ENCODE measurements at regions not wholly inside any gene's neighbourhood (a gene's known extent, or its start where the extent isn't known, plus 50 kb on each side); places are given as distances from the start of the nearest gene placed in this dataset.
"Not testable (repeated sequence)": the region's sequence is repeated elsewhere in the genome, so short reads cannot be mapped to it uniquely, and the experiment has no call there.

- no peaks in the 10 kb centered on the region; a peak in 1 of 5 replicates for H3K4me1 ChIP-seq (replicated peaks in 1 of 2; ENCODE audit: control insufficient read depth in 2 of 2, insufficient read depth in 2 of 2, low read length in 2 of 2)
- TF ChIP-seq, protein P1, sequence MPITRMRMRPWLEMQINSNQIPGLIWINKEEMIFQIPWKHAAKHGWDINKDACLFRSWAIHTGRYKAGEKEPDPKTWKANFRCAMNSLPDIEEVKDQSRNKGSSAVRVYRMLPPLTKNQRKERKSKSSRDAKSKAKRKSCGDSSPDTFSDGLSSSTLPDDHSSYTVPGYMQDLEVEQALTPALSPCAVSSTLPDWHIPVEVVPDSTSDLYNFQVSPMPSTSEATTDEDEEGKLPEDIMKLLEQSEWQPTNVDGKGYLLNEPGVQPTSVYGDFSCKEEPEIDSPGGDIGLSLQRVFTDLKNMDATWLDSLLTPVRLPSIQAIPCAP (CRISPR knock-in tag; IDR thresholded peaks at IDR 0.05; ENCODE audit: borderline replicate concordance), result no peak
- no peak for ATAC-seq
- 16% methylated on average over 4 of the region's 4 CpGs for WGBS (ENCODE audit: insufficient coverage, low coverage, missing lambda C conversion rate)
- H3K4me3 ChIP-seq, result no peak overlapping the region
- intact Hi-C loops (cut with micrococcal nuclease) (no loop called here), in situ Hi-C loops (cut with MboI) (no loop called here)
- BruUV-seq (replicated peaks), result no TSS peak
- CTCF ChIA-PET (ENCODE audit: low intra/inter-chr PET ratio), result no interaction called here
- H3K9me3 ChIP-seq (replicated peaks; ENCODE audit: control insufficient read depth, insufficient read depth, low read depth, low read length), result no peaks in the 10 kb centered on the region
- H2AFZ ChIP-seq (ENCODE audit: low read depth, low read length), result no peak overlapping the region
- H3K4me2 ChIP-seq (ENCODE audit: insufficient read depth, low read length), result no peak overlapping the region
- no peak for FAIRE-seq
- POLR2A ChIA-PET, result interaction anchor here (1.3 kb wide), 1 partner anchor 52 kb away, joined by 4 read pairs; the partner anchor contains the start of genes GTF3C1 and KATNIP
- no peaks in the 10 kb centered on the region for H3K27me3 ChIP-seq (ENCODE audit: control insufficient read depth in 2 of 2, insufficient read depth in 2 of 2, low read length in 2 of 2)
- H3K79me2 ChIP-seq (ENCODE audit: control insufficient read depth, insufficient read depth, low read length), result no peaks in the 10 kb centered on the region
- peak overlapping the region in 1 of 2 experiments; percentile 17; a peak in 1 of 4 replicates for H3K9ac ChIP-seq (ENCODE audit: insufficient read depth in 1 of 2, low read depth in 2 of 2, low read length in 2 of 2)
- H3K27ac ChIP-seq (ENCODE audit: extremely low read depth, low read depth, low read length), result no peak overlapping the region
- no peak for DNase-seq (ENCODE audit: extremely low read depth in 1 of 4, low spot score in 3 of 4)
- H3K36me3 ChIP-seq (ENCODE audit: control insufficient read depth, insufficient read depth, low read length), result no peaks in the 10 kb centered on the region
- no peaks in the 10 kb centered on the region for H3K9me1 ChIP-seq (ENCODE audit: control insufficient read depth, insufficient read depth, low read length)
- no peaks in the 10 kb centered on the region for H4K20me1 ChIP-seq (replicated peaks; ENCODE audit: control insufficient read depth, insufficient read depth, low read length)
Measured at GRCh38 chr16:27602103-27602502, 52.2 kb downstream of the KATNIP start.

DNA sequence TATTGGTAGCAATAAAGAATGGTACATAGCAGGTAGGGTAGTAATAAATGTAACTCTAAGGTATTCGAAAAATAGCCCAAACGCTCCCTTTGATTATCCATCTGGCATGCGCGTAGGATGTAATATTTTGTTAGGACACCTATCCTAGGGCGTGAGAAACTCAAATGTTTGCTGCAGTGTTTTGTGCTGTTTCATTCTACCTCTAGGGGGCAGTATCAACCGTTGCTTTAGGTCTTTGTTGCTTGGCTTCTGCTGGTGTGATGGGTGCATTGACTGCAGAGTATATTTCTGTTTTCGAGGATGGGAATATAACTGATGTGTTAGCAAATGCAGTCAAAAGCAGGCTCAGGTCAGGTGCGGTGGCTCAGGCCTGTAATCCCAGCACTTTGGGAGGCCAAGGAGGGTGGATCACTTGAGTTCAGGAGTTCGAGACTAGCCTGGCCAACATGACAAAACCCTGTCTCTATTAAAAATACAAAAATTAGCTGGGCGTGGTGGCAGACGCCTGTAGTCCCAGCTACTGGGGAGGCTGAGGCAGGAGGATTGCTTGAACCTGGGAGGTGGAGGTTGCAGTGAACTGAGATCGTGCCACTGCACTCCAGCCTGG lies 55.7 kb downstream of the KATNIP start:
- FAIRE-seq (peak; percentile 91), DNase-seq (ENCODE audit: extremely low read depth in 1 of 4, low spot score in 3 of 4) (peak; percentile 54 to 75 (median 70)), ATAC-seq (peak; percentile 87)
- H3K27me3 ChIP-seq (ENCODE audit: control insufficient read depth in 2 of 2, insufficient read depth in 2 of 2, low read length in 2 of 2); H3K4me1 ChIP-seq (replicated peaks in 1 of 2; ENCODE audit: control insufficient read depth in 2 of 2, insufficient read depth in 2 of 2, low read length in 2 of 2); H3K36me3 ChIP-seq (ENCODE audit: control insufficient read depth, insufficient read depth, low read length); H2AFZ ChIP-seq (ENCODE audit: low read depth, low read length); H3K9me3 ChIP-seq (replicated peaks; ENCODE audit: control insufficient read depth, insufficient read depth, low read depth, low read length); H3K9ac ChIP-seq (ENCODE audit: insufficient read depth in 1 of 2, low read depth in 2 of 2, low read length in 2 of 2); intact Hi-C loops (cut with micrococcal nuclease); H3K27ac ChIP-seq (ENCODE audit: extremely low read depth, low read depth, low read length); BruUV-seq (replicated peaks); H3K79me2 ChIP-seq (ENCODE audit: control insufficient read depth, insufficient read depth, low read length); H3K4me2 ChIP-seq (ENCODE audit: insufficient read depth, low read length); H3K9me1 ChIP-seq (ENCODE audit: control insufficient read depth, insufficient read depth, low read length); H3K4me3 ChIP-seq; POLR2A ChIA-PET; H4K20me1 ChIP-seq (replicated peaks; ENCODE audit: control insufficient read depth, insufficient read depth, low read length); in situ Hi-C loops (cut with MboI): not testable (repeated sequence)
- 20% methylated on average over 12 of the region's 12 CpGs for WGBS (ENCODE audit: insufficient coverage, low coverage, missing lambda C conversion rate)
- TF ChIP-seq RAD21 (CRISPR knock-in tag; conservative IDR thresholded peaks at IDR 0.05 in 1 of 2, IDR thresholded peaks at IDR 0.05 in 1 of 2) (peak in 1 of 2 experiments; percentile 56; a peak in 2 of 4 replicates), SMC3 (conservative IDR thresholded peaks at IDR 0.05; ENCODE audit: insufficient read depth, low read depth, low read length) (0 out of 2 replicates have a peak, but pooled peaks have one; percentile 12), RCOR1 (IDR thresholded peaks at IDR 0.05; ENCODE audit: borderline replicate concordance in 1 of 2, low read depth in 2 of 2, low read length in 2 of 2) (0 out of 4 replicates have a peak, but pooled peaks of 1 of the 2 experiments have one; percentile 5), NFE2 (IDR thresholded peaks at IDR 0.05; ENCODE audit: low read depth) (peak; percentile 51), KLF16 (IDR thresholded peaks at IDR 0.05) (0 out of 2 replicates have a peak, but pooled peaks have one; percentile 43)
- TF ChIP-seq, protein P2, sequence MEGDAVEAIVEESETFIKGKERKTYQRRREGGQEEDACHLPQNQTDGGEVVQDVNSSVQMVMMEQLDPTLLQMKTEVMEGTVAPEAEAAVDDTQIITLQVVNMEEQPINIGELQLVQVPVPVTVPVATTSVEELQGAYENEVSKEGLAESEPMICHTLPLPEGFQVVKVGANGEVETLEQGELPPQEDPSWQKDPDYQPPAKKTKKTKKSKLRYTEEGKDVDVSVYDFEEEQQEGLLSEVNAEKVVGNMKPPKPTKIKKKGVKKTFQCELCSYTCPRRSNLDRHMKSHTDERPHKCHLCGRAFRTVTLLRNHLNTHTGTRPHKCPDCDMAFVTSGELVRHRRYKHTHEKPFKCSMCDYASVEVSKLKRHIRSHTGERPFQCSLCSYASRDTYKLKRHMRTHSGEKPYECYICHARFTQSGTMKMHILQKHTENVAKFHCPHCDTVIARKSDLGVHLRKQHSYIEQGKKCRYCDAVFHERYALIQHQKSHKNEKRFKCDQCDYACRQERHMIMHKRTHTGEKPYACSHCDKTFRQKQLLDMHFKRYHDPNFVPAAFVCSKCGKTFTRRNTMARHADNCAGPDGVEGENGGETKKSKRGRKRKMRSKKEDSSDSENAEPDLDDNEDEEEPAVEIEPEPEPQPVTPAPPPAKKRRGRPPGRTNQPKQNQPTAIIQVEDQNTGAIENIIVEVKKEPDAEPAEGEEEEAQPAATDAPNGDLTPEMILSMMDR (IDR thresholded peaks at IDR 0.05 in 2 of 3, conservative IDR thresholded peaks at IDR 0.05 in 1 of 3; ENCODE audit: insufficient read depth in 2 of 3, low read depth in 1 of 3, low read length in 3 of 3), result peak; percentile 74 to 82 (median 74)
- CTCF ChIA-PET (ENCODE audit: low intra/inter-chr PET ratio), result interaction anchor here (0.6 kb wide), 3 partner anchors 260 to 718 kb away, joined by 3 read pairs; no protein-coding TSS in a partner anchor
